ENCODE measurements at regions not wholly inside any gene's neighbourhood (a gene's known extent, or its start where the extent isn't known, plus 50 kb on each side); places are given as distances from the start of the nearest gene placed in this dataset.

GRCh38 chr2:217440000-217440399 is 562.8 kb downstream of the TNS1 start:
- Histone ChIP-seq H3K36me3 (no peaks in the 10 kb centered on the region), H3K9me3 (no peaks in the 10 kb centered on the region), H3K27me3 (no peaks in the 10 kb centered on the region), H3K27ac (no peak overlapping the region), H3K4me3 (no peak overlapping the region), H3K4me1 (peaks cover 0 to 36% (median 22%) of the 10 kb centered on the region in 9 donors)
- TF ChIP-seq, protein P1, sequence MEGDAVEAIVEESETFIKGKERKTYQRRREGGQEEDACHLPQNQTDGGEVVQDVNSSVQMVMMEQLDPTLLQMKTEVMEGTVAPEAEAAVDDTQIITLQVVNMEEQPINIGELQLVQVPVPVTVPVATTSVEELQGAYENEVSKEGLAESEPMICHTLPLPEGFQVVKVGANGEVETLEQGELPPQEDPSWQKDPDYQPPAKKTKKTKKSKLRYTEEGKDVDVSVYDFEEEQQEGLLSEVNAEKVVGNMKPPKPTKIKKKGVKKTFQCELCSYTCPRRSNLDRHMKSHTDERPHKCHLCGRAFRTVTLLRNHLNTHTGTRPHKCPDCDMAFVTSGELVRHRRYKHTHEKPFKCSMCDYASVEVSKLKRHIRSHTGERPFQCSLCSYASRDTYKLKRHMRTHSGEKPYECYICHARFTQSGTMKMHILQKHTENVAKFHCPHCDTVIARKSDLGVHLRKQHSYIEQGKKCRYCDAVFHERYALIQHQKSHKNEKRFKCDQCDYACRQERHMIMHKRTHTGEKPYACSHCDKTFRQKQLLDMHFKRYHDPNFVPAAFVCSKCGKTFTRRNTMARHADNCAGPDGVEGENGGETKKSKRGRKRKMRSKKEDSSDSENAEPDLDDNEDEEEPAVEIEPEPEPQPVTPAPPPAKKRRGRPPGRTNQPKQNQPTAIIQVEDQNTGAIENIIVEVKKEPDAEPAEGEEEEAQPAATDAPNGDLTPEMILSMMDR (IDR thresholded peaks at IDR 0.05) = no peak
- DNase-seq (no peak), ATAC-seq (no peak)
- intact Hi-C loops (cut with DNase I) = loop anchor here in 1 of 10 donors (10.0 kb wide), 1 partner anchor 105 kb away; no protein-coding TSS in a partner anchor
- 34 to 38% methylated on average over 1 of the region's 1 CpG for WGBS, 2 donors

GRCh38 chr2:217438821-217439220 is 564.0 kb downstream of the TNS1 start:
- Histone ChIP-seq H3K9me3 (no peaks in the 10 kb centered on the region), H3K27me3 (no peaks in the 10 kb centered on the region), H3K4me1 (peaks cover 0 to 47% (median 30%) of the 10 kb centered on the region in 9 donors), H3K36me3 (no peaks in the 10 kb centered on the region), H3K27ac (peak overlapping the region in 1 of 10 donors; percentile 37), H3K4me3 (no peak overlapping the region)
- intact Hi-C loops (cut with DNase I) = loop anchor here in 1 of 10 donors (10.0 kb wide), 1 partner anchor 104 kb away; no protein-coding TSS in a partner anchor
- ATAC-seq (no peak), DNase-seq (no peak)
- TF ChIP-seq, protein P1 (IDR thresholded peaks at IDR 0.05) = no peak
- 92 to 96% methylated on average over 1 of the region's 1 CpG for WGBS, 2 donors

- H3K9me3 ChIP-seq = no peaks in the 10 kb centered on the region
- H3K27ac ChIP-seq = peak overlapping the region in 7 of 10 donors; percentile 40 to 72 (median 50)
- H3K4me1 ChIP-seq = peaks cover 0 to 53% (median 37%) of the 10 kb centered on the region in 9 donors
- TF ChIP-seq, protein P1 (IDR thresholded peaks at IDR 0.05) = no peak
- no peak overlapping the region for H3K4me3 ChIP-seq
- intact Hi-C loops (cut with DNase I) = loop anchor here in 1 of 10 donors (10.0 kb wide), 1 partner anchor 103 kb away; no protein-coding TSS in a partner anchor
- no peak for ATAC-seq
- no peaks in the 10 kb centered on the region for H3K27me3 ChIP-seq
- WGBS, 2 donors = 85 to 93% methylated on average over 5 of the region's 5 CpGs
- DNase-seq = no peak
- H3K36me3 ChIP-seq = no peaks in the 10 kb centered on the region
These were observed 564.7 kb downstream of the TNS1 start for GRCh38 chr2:217438136-217438535.

DNA sequence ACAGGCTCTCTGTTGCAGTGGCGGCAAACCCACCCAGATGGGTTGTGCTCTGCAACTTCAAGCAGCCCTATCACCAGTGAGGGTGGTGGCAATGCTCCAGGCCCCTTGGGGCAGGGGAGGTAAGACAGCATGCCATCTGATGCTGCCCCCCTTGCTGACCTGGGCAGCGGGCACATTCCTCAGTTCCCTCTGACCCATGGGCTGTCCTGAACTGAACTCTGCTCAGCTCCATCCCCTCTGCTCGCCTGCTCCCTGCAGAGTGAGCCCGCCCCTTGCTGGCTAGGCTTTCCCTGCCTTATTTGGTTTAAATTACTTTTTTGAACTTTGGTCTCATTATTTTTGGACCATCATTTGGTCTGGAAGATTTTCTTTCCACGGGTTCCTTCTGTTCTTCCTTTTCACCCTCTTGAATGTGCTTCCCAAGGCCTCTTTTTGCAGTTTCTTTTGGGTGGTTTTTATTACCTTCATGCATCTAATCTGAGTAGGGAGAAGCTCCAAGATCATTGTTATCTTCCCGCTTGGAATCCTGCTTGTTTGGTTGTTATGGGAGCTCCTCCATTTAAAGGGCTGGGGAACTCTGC is 565.4 kb downstream of the TNS1 start:
- DNase-seq = peak; percentile 33 to 35
- peak overlapping the region in 7 of 10 donors; percentile 40 to 72 (median 50) for H3K27ac ChIP-seq

More for the DNA sequence above, 565.4 kb downstream of the TNS1 start:
- TF ChIP-seq, protein P1 (IDR thresholded peaks at IDR 0.05) = no peak
- Histone ChIP-seq H3K4me3 (no peak overlapping the region), H3K27me3 (no peaks in the 10 kb centered on the region), H3K36me3 (no peaks in the 10 kb centered on the region), H3K9me3 (no peaks in the 10 kb centered on the region), H3K4me1 (peaks cover 0 to 60% (median 43%) of the 10 kb centered on the region in 9 donors)
- peak in 2 of 8 donors; percentile 28 to 31 for ATAC-seq
- 69 to 71% methylated on average over 6 of the region's 6 CpGs for WGBS, 2 donors
- intact Hi-C loops (cut with DNase I) = loop anchor here in 1 of 10 donors (10.0 kb wide), 1 partner anchor 103 kb away; no protein-coding TSS in a partner anchor
